Progenitor cell of endocrine pancreas (in vitro differentiated cells): ENCODE measurements at regions not wholly inside any gene's neighbourhood (a gene's known extent, or its start where the extent isn't known, plus 50 kb on each side); places are given as distances from the start of the nearest gene placed in this dataset.

Experiments
- DNase-seq: peaks from one replicate; pipeline ENCODE4 v3.0.0; 2021; ENCODE audit warnings: low spot score; ENCODE audit not compliant: unreplicated experiment
- H3K27ac Mint-ChIP-seq: 2 replicates; pipeline ENCODE4 v1.8.0; 2021; ENCODE audit warnings: mild to moderate bottlenecking, moderate library complexity, mixed read lengths
- H3K27me3 Mint-ChIP-seq: 2 replicates; pipeline ENCODE4 v1.8.0; 2021; ENCODE audit warnings: mixed read lengths
- H3K36me3 Mint-ChIP-seq: 2 replicates; pipeline ENCODE4 v1.8.0; 2022; ENCODE audit warnings: mixed read lengths; ENCODE audit not compliant: insufficient read depth
- H3K4me1 Mint-ChIP-seq: 2 replicates; pipeline ENCODE4 v1.8.0; 2021; ENCODE audit warnings: low read depth, mixed read lengths
- H3K4me3 Mint-ChIP-seq: 2 replicates; pipeline ENCODE4 v1.8.0; 2021; ENCODE audit warnings: low read depth, mild to moderate bottlenecking, moderate library complexity, mixed read lengths
- H3K9me3 Mint-ChIP-seq: 2 replicates; pipeline ENCODE4 v1.8.0; 2021; ENCODE audit warnings: low read depth, mixed read lengths
- CTCF ChIP-seq: fragments of 200-600 bp; sonication (generic); IDR thresholded peaks from one replicate; pipeline ENCODE4 v1.5.0; 2021; ENCODE audit warnings: antibody characterized with exemption, mild to moderate bottlenecking; ENCODE audit not compliant: unreplicated experiment

- no peaks in the 10 kb centered on the region for H3K4me1 Mint-ChIP-seq
- TF ChIP-seq CTCF = no peak
- no peak for DNase-seq
- H3K9me3 Mint-ChIP-seq = no peaks in the 10 kb centered on the region
- no peaks in the 10 kb centered on the region for H3K36me3 Mint-ChIP-seq
- no peak overlapping the region for H3K27ac Mint-ChIP-seq
- H3K4me3 Mint-ChIP-seq = no peak overlapping the region
- H3K27me3 Mint-ChIP-seq = no peaks in the 10 kb centered on the region
These were observed 1171.3 kb downstream of the DSC3 start for GRCh38 chr18:29871246-29871645.

- H3K4me1 Mint-ChIP-seq = no peaks in the 10 kb centered on the region
- DNase-seq = no peak
- no peaks in the 10 kb centered on the region for H3K27me3 Mint-ChIP-seq
- H3K36me3 Mint-ChIP-seq = no peaks in the 10 kb centered on the region
- H3K9me3 Mint-ChIP-seq = no peaks in the 10 kb centered on the region
- H3K27ac Mint-ChIP-seq = no peak overlapping the region
- no peak overlapping the region for H3K4me3 Mint-ChIP-seq
- TF ChIP-seq CTCF = no peak
These were observed 1179.7 kb downstream of the DSC3 start for GRCh38 chr18:29862824-29863223.

GRCh38 chr18:29855637-29856036, 1186.9 kb downstream of the DSC3 start:
- Mint-ChIP-seq H3K4me3 (no peak overlapping the region), H3K27ac (no peak overlapping the region), H3K9me3 (no peaks in the 10 kb centered on the region), H3K27me3 (no peaks in the 10 kb centered on the region), H3K36me3 (no peaks in the 10 kb centered on the region), H3K4me1 (no peaks in the 10 kb centered on the region)
- DNase-seq = no peak
- TF ChIP-seq CTCF = no peak

- Mint-ChIP-seq H3K4me3 (no peak overlapping the region), H3K9me3 (no peaks in the 10 kb centered on the region), H3K36me3 (no peaks in the 10 kb centered on the region), H3K4me1 (no peaks in the 10 kb centered on the region), H3K27ac (no peak overlapping the region), H3K27me3 (no peaks in the 10 kb centered on the region)
- TF ChIP-seq CTCF = no peak
- DNase-seq = no peak
These were observed 1189.4 kb downstream of the DSC3 start for GRCh38 chr18:29853126-29853525.

- H3K27ac Mint-ChIP-seq = no peak overlapping the region
- no peak for DNase-seq
- TF ChIP-seq CTCF = no peak
- no peaks in the 10 kb centered on the region for H3K27me3 Mint-ChIP-seq
- no peaks in the 10 kb centered on the region for H3K9me3 Mint-ChIP-seq
- H3K4me3 Mint-ChIP-seq = no peak overlapping the region
- no peaks in the 10 kb centered on the region for H3K36me3 Mint-ChIP-seq
- H3K4me1 Mint-ChIP-seq = no peaks in the 10 kb centered on the region
These were observed 1193.4 kb downstream of the DSC3 start for GRCh38 chr18:29849144-29849543.
